Liver (tissue), 3 donors: ENCODE measurements at regions not wholly inside any gene's neighbourhood (a gene's known extent, or its start where the extent isn't known, plus 50 kb on each side); places are given as distances from the start of the nearest gene placed in this dataset.

ENCODE experiments used
- CTCF ChIP-seq: fragments of 150-350 bp; IDR thresholded peaks from 2 replicates; pipeline ENCODE4 v1.5.1; 2017; ENCODE audit warnings: improper control_type of control experiment, low read depth, low read length; ENCODE audit not compliant: missing input control
- FOXA1 ChIP-seq: IDR thresholded peaks from 2 replicates; pipeline ENCODE4 v1.6.1; 2016; ENCODE audit warnings: antibody characterized with exemption
- GABPA ChIP-seq, 2 donors: IDR thresholded peaks in 1 of 2; conservative IDR thresholded peaks in 1 of 2; 2 replicates each; pipeline ENCODE4 v1.6.1; 2016; ENCODE audit warnings: antibody characterized with exemption in 2 of 2, mild to moderate bottlenecking in 1 of 2, moderate library complexity in 1 of 2
- JUND ChIP-seq, 2 donors: IDR thresholded peaks; 2 replicates each; pipeline ENCODE4 v1.6.1; 2016; ENCODE audit warnings: antibody characterized with exemption in 2 of 2
- RXRA ChIP-seq, 2 donors: IDR thresholded peaks; 2 replicates each; pipeline ENCODE4 v1.6.1; 2017 to 2018; ENCODE audit warnings: antibody characterized with exemption in 2 of 2, mild to moderate bottlenecking in 1 of 2
- SP1 ChIP-seq: IDR thresholded peaks from 2 replicates; pipeline ENCODE4 v1.6.1; 2018; ENCODE audit warnings: antibody characterized with exemption, mild to moderate bottlenecking
- TAF1 ChIP-seq: conservative IDR thresholded peaks from 2 replicates; pipeline ENCODE4 v1.6.1; 2016; ENCODE audit warnings: antibody characterized with exemption, mild to moderate bottlenecking
- YY1 ChIP-seq: IDR thresholded peaks from 2 replicates; pipeline ENCODE4 v1.6.1; 2016; ENCODE audit warnings: antibody characterized with exemption, mild to moderate bottlenecking
- ZBTB33 ChIP-seq: IDR thresholded peaks from 2 replicates; pipeline ENCODE4 v1.6.1; 2016; ENCODE audit warnings: antibody characterized with exemption
- TF ChIP-seq, protein P1 (sequence below): IDR thresholded peaks from 2 replicates; pipeline ENCODE4 v1.6.1; 2016; ENCODE audit warnings: antibody characterized with exemption, mild to moderate bottlenecking
- TF ChIP-seq, protein P2 (sequence below): IDR thresholded peaks from 2 replicates; pipeline ENCODE4 v1.6.1; 2016; ENCODE audit warnings: antibody characterized with exemption
- donor health status: healthy.
- donor health status: healthy.

GRCh38 chr2:145721681-145722080, 1201.8 kb upstream of the ZEB2 start:
- TF ChIP-seq JUND (IDR thresholded peaks at IDR 0.05) (no peak), YY1 (no peak), CTCF (no peak), TAF1 (no peak), SP1 (no peak), ZBTB33 (no peak), RXRA (IDR thresholded peaks at IDR 0.05) (no peak), GABPA (IDR thresholded peaks at IDR 0.05 in 1 of 2, conservative IDR thresholded peaks at IDR 0.05 in 1 of 2) (no peak), FOXA1 (no peak)
- TF ChIP-seq, protein P1, sequence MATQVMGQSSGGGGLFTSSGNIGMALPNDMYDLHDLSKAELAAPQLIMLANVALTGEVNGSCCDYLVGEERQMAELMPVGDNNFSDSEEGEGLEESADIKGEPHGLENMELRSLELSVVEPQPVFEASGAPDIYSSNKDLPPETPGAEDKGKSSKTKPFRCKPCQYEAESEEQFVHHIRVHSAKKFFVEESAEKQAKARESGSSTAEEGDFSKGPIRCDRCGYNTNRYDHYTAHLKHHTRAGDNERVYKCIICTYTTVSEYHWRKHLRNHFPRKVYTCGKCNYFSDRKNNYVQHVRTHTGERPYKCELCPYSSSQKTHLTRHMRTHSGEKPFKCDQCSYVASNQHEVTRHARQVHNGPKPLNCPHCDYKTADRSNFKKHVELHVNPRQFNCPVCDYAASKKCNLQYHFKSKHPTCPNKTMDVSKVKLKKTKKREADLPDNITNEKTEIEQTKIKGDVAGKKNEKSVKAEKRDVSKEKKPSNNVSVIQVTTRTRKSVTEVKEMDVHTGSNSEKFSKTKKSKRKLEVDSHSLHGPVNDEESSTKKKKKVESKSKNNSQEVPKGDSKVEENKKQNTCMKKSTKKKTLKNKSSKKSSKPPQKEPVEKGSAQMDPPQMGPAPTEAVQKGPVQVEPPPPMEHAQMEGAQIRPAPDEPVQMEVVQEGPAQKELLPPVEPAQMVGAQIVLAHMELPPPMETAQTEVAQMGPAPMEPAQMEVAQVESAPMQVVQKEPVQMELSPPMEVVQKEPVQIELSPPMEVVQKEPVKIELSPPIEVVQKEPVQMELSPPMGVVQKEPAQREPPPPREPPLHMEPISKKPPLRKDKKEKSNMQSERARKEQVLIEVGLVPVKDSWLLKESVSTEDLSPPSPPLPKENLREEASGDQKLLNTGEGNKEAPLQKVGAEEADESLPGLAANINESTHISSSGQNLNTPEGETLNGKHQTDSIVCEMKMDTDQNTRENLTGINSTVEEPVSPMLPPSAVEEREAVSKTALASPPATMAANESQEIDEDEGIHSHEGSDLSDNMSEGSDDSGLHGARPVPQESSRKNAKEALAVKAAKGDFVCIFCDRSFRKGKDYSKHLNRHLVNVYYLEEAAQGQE, result no peak
- TF ChIP-seq, protein P2, sequence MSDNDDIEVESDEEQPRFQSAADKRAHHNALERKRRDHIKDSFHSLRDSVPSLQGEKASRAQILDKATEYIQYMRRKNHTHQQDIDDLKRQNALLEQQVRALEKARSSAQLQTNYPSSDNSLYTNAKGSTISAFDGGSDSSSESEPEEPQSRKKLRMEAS, result no peak
